Hematopoietic multipotent progenitor cell treated with erythropoietin and hydrocortisone succinate and interleukin-3 and kit ligand, for 15 days (in vitro differentiated cells): ENCODE measurements at regions not wholly inside any gene's neighbourhood (a gene's known extent, or its start where the extent isn't known, plus 50 kb on each side); places are given as distances from the start of the nearest gene placed in this dataset.
"Not testable (repeated sequence)": the region's sequence is repeated elsewhere in the genome, so short reads cannot be mapped to it uniquely, and the experiment has no call there.

Experiments used
- DNase-seq: peaks from one replicate; pipeline ENCODE4 v3.0.0-alpha.2; 2015; ENCODE audit warnings: low spot score

- no peak for DNase-seq
Observed at GRCh38 chr5:87105577-87105976, 162.1 kb upstream of the RASA1 start.

GRCh38 chr5:87109746-87110145, 157.9 kb upstream of the RASA1 start:
- peak; percentile 36 for DNase-seq

GRCh38 chr5:87110721-87111120, 157.0 kb upstream of the RASA1 start:
- no peak for DNase-seq

- DNase-seq: no peak
Observed at GRCh38 chr5:87113861-87114260, 153.8 kb upstream of the RASA1 start.

- no peak for DNase-seq
Observed at GRCh38 chr5:87114631-87115030, 153.1 kb upstream of the RASA1 start.

- peak; percentile 75 for DNase-seq
Observed at GRCh38 chr5:87115839-87116364, 151.8 kb upstream of the RASA1 start.

GRCh38 chr5:87116825-87117512, 150.7 kb upstream of the RASA1 start:
- peak; percentile 4 for DNase-seq

GRCh38 chr5:87119588-87119987, 148.1 kb upstream of the RASA1 start:
- DNase-seq: no peak

GRCh38 chr5:87120518-87121303, 147.0 kb upstream of the RASA1 start:
- no peak for DNase-seq

- DNase-seq: no peak
Observed at GRCh38 chr5:87121304-87122150, 146.2 kb upstream of the RASA1 start.

GRCh38 chr5:87122151-87122977, 145.3 kb upstream of the RASA1 start:
- DNase-seq: no peak

- DNase-seq: no peak
Observed at GRCh38 chr5:87125766-87126165, 141.9 kb upstream of the RASA1 start.

GRCh38 chr5:87126869-87127268, 140.8 kb upstream of the RASA1 start:
- DNase-seq: no peak

GRCh38 chr5:87127426-87127825, 140.3 kb upstream of the RASA1 start:
- no peak for DNase-seq

- DNase-seq: no peak
Observed at GRCh38 chr5:87127956-87128687, 139.6 kb upstream of the RASA1 start.

- DNase-seq: no peak
Observed at GRCh38 chr5:87129046-87129445, 138.6 kb upstream of the RASA1 start.

- DNase-seq: no peak
Observed at GRCh38 chr5:87132696-87133095, 135.0 kb upstream of the RASA1 start.

- DNase-seq: not testable (repeated sequence)
Observed at GRCh38 chr5:87134513-87134912, 133.2 kb upstream of the RASA1 start.

- DNase-seq: no peak
Observed at GRCh38 chr5:87136096-87136495, 131.6 kb upstream of the RASA1 start.

- DNase-seq: no peak
Observed at GRCh38 chr5:87136733-87137132, 130.9 kb upstream of the RASA1 start.

GRCh38 chr5:87137283-87137682, 130.4 kb upstream of the RASA1 start:
- DNase-seq: no peak
